ENCODE measurements at regions not wholly inside any gene's neighbourhood (a gene's known extent, or its start where the extent isn't known, plus 50 kb on each side); places are given as distances from the start of the nearest gene placed in this dataset.

- Mint-ChIP-seq H3K27me3 (peaks cover 9 to 25% of the 10 kb centered on the region in 2 donors), H3K4me3 (no peak overlapping the region), H3K36me3 (peaks cover 0 to 1% of the 10 kb centered on the region in 2 donors), H3K9me3 (peaks cover 0 to 3% of the 10 kb centered on the region in 2 donors), H3K27ac (no peak overlapping the region), H3K4me1 (no peaks in the 10 kb centered on the region)
- ATAC-seq (replicated peaks) (no peak), DNase-seq (no peak)
These were observed 114.0 kb downstream of the SP3 start for GRCh38 chr2:173851141-173851641.

- no peak overlapping the region for H3K4me3 Mint-ChIP-seq
- H3K4me1 Mint-ChIP-seq: peaks cover 7 to 9% of the 10 kb centered on the region in 2 donors
- H3K9me3 Mint-ChIP-seq: no peaks in the 10 kb centered on the region
- H3K27ac Mint-ChIP-seq: no peak overlapping the region
- no peaks in the 10 kb centered on the region for H3K36me3 Mint-ChIP-seq
- DNase-seq (no peak), ATAC-seq (replicated peaks) (no peak)
- peaks cover 0 to 17% of the 10 kb centered on the region in 2 donors for H3K27me3 Mint-ChIP-seq
These were observed 111.0 kb downstream of the SP3 start for GRCh38 chr2:173854141-173854540.

- H3K27me3 Mint-ChIP-seq: peaks cover 0 to 14% of the 10 kb centered on the region in 2 donors
- H3K9me3 Mint-ChIP-seq: no peaks in the 10 kb centered on the region
- ATAC-seq (replicated peaks) (no peak), DNase-seq (no peak)
- no peak overlapping the region for H3K4me3 Mint-ChIP-seq
- no peaks in the 10 kb centered on the region for H3K36me3 Mint-ChIP-seq
- no peak overlapping the region for H3K27ac Mint-ChIP-seq
- peaks cover 9 to 12% of the 10 kb centered on the region in 2 donors for H3K4me1 Mint-ChIP-seq
These were observed 110.3 kb downstream of the SP3 start for GRCh38 chr2:173854840-173855239.

GRCh38 chr2:173855661-173856060 lies 109.5 kb downstream of the SP3 start:
- Mint-ChIP-seq H3K4me1 (peaks cover 14% of the 10 kb centered on the region in 2 donors), H3K36me3 (no peaks in the 10 kb centered on the region), H3K27ac (no peak overlapping the region), H3K4me3 (no peak overlapping the region), H3K27me3 (peaks cover 3 to 18% of the 10 kb centered on the region in 2 donors), H3K9me3 (no peaks in the 10 kb centered on the region)
- ATAC-seq (replicated peaks) (no peak), DNase-seq (no peak)

Data from stimulated activated naive B cell treated with anti-CD40 and anti-IgM and Interleukin-4, amounts not matched to agents 10 μg/mL and 1 μg/mL and 100 μg/mL, for 72 hours (primary cell).